C4-2B (cell line): ENCODE measurements at regions not wholly inside any gene's neighbourhood (a gene's known extent, or its start where the extent isn't known, plus 50 kb on each side); places are given as distances from the start of the nearest gene placed in this dataset.

Experiments used
- ZFX ChIP-seq: fragments of 450-650 bp; IDR thresholded peaks from 2 replicates; pipeline ENCODE4 v1.6.1; 2017
- TF ChIP-seq, protein P1 (sequence below): fragments of 450-650 bp; conservative IDR thresholded peaks from 2 replicates; pipeline ENCODE4 v1.5.1; 2017; ENCODE audit warnings: mild to moderate bottlenecking

DNA sequence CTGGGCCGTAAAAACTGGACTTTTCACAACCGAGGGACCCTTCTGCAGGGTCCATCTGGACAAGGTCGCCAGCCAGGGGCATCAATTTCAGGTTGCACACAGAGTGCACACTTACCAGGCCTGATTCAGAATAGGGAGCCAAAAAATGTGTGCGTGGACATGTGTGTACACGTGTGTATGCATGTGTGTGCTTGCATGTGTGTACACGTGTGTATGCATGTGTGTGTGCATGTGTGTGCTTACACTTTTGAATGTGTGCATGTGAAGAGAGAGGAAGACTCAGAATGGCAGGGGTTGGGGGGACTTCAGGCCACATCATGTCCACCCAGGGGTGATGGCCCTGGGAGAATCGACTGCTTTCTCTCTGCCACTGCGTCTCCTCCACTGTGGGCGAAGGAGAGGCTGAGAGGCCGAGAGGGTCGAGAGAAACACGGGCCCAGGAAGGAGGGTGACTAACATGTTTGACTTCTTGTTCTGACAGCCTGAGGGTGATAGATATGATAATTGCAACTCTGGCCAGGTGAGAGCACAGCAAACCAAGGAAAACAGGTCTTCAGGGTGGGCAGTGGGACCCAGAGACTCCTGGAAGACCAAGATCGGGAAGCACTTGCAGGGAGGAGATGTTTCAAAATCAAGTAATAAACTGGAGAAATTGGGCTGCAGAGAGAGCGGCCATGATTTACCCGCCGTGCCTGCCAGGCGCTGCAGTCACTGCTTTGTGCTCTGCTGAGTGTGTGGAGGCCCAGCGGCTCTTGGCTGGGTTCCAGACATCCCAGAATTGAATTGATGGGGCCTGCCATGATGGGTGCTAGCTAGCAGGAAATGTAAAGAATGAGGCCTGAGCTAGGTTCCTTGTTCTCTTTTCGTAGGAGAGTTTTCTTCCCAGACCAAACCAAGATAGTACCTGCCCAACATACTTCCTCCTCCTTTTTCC is 310.8 kb downstream of the QKI start:
- TF ChIP-seq, protein P1, sequence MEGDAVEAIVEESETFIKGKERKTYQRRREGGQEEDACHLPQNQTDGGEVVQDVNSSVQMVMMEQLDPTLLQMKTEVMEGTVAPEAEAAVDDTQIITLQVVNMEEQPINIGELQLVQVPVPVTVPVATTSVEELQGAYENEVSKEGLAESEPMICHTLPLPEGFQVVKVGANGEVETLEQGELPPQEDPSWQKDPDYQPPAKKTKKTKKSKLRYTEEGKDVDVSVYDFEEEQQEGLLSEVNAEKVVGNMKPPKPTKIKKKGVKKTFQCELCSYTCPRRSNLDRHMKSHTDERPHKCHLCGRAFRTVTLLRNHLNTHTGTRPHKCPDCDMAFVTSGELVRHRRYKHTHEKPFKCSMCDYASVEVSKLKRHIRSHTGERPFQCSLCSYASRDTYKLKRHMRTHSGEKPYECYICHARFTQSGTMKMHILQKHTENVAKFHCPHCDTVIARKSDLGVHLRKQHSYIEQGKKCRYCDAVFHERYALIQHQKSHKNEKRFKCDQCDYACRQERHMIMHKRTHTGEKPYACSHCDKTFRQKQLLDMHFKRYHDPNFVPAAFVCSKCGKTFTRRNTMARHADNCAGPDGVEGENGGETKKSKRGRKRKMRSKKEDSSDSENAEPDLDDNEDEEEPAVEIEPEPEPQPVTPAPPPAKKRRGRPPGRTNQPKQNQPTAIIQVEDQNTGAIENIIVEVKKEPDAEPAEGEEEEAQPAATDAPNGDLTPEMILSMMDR: no peak
- TF ChIP-seq ZFX: no peak
